Erythroblast (primary cell): ENCODE measurements at regions not wholly inside any gene's neighbourhood (a gene's known extent, or its start where the extent isn't known, plus 50 kb on each side); places are given as distances from the start of the nearest gene placed in this dataset.

Experiments
- GATA1 ChIP-seq: IDR thresholded peaks from 2 replicates; pipeline ENCODE4 v1.6.1; 2011; ENCODE audit warnings: low read depth, mild to moderate bottlenecking, control low read depth, low read length, moderate library complexity
- POLR2A ChIP-seq: IDR thresholded peaks from 2 replicates; pipeline ENCODE4 v1.6.1; 2011; ENCODE audit warnings: mild to moderate bottlenecking, low read length

- no peak for TF ChIP-seq POLR2A
- no peak for TF ChIP-seq GATA1
Observed at GRCh38 chr1:67503974-67504373, 73.8 kb upstream of the SERBP1 start.
